Inferior parietal cortex (tissue), 1 donor: ENCODE measurements at regions not wholly inside any gene's neighbourhood (a gene's known extent, or its start where the extent isn't known, plus 50 kb on each side); places are given as distances from the start of the nearest gene placed in this dataset.

Experiments
- DNase-seq: peaks from one replicate; pipeline ENCODE4 v3.0.0-alpha.2; 2016; ENCODE audit errors: extremely low spot score

GRCh38 chr14:101206556-101206955 is 303.0 kb upstream of the RTL1 start:
- no peak for DNase-seq

- DNase-seq: no peak
These were observed 303.5 kb upstream of the RTL1 start for GRCh38 chr14:101207041-101207440.

GRCh38 chr14:101207897-101208296 is 304.4 kb upstream of the RTL1 start:
- no peak for DNase-seq

- no peak for DNase-seq
These were observed 306.1 kb upstream of the RTL1 start for GRCh38 chr14:101209594-101209993.

- DNase-seq: no peak
These were observed 311.7 kb upstream of the RTL1 start for GRCh38 chr14:101215266-101215665.

GRCh38 chr14:101215927-101216326 is 312.4 kb upstream of the RTL1 start:
- DNase-seq: no peak

- no peak for DNase-seq
These were observed 313.0 kb upstream of the RTL1 start for GRCh38 chr14:101216366-101217079.

GRCh38 chr14:101217080-101217463 is 313.6 kb upstream of the RTL1 start:
- DNase-seq: no peak

GRCh38 chr14:101217616-101218371 is 314.3 kb upstream of the RTL1 start:
- DNase-seq: no peak

GRCh38 chr14:101219896-101220703 is 316.6 kb upstream of the RTL1 start:
- DNase-seq: no peak

GRCh38 chr14:101220921-101221510 is 317.5 kb upstream of the RTL1 start:
- no peak for DNase-seq

- no peak for DNase-seq
These were observed 318.1 kb upstream of the RTL1 start for GRCh38 chr14:101221549-101222160.

GRCh38 chr14:101222362-101223070 is 319.0 kb upstream of the RTL1 start:
- no peak for DNase-seq

- no peak for DNase-seq
These were observed 319.6 kb upstream of the RTL1 start for GRCh38 chr14:101223127-101223526.

GRCh38 chr14:101223561-101224162 is 320.1 kb upstream of the RTL1 start:
- no peak for DNase-seq

GRCh38 chr14:101224356-101225156 is 321.0 kb upstream of the RTL1 start:
- DNase-seq: no peak

- no peak for DNase-seq
These were observed 321.9 kb upstream of the RTL1 start for GRCh38 chr14:101225157-101226152.

GRCh38 chr14:101226265-101226602 is 322.7 kb upstream of the RTL1 start:
- DNase-seq: no peak
